Ecto neural progenitor cell (in vitro differentiated cells): ENCODE measurements at regions not wholly inside any gene's neighbourhood (a gene's known extent, or its start where the extent isn't known, plus 50 kb on each side); places are given as distances from the start of the nearest gene placed in this dataset.

Experiments
- DNase-seq: peaks from one replicate; pipeline ENCODE4 v3.0.0-alpha.2; 2018; ENCODE audit warnings: low spot score

GRCh38 chr15:37260255-37260654 lies 159.9 kb upstream of the MEIS2 start:
- DNase-seq, result no peak

- DNase-seq, result no peak
These were observed 161.3 kb upstream of the MEIS2 start for GRCh38 chr15:37261685-37262084.

GRCh38 chr15:37262922-37263608 lies 162.7 kb upstream of the MEIS2 start:
- DNase-seq, result no peak

GRCh38 chr15:37289109-37289765 lies 188.9 kb upstream of the MEIS2 start:
- peak; percentile 43 for DNase-seq

GRCh38 chr15:37291920-37292319 lies 191.6 kb upstream of the MEIS2 start:
- no peak for DNase-seq

GRCh38 chr15:37298271-37298670 lies 197.9 kb upstream of the MEIS2 start:
- DNase-seq, result no peak

- no peak for DNase-seq
These were observed 239.1 kb upstream of the MEIS2 start for GRCh38 chr15:37339437-37339836.

- no peak for DNase-seq
These were observed 239.5 kb upstream of the MEIS2 start for GRCh38 chr15:37339856-37340255.

- no peak for DNase-seq
These were observed 240.1 kb upstream of the MEIS2 start for GRCh38 chr15:37340438-37340837.

GRCh38 chr15:37359101-37359892 lies 258.9 kb upstream of the MEIS2 start:
- DNase-seq, result no peak

- no peak for DNase-seq
These were observed 259.5 kb upstream of the MEIS2 start for GRCh38 chr15:37359893-37360290.

GRCh38 chr15:37360724-37361123 lies 260.4 kb upstream of the MEIS2 start:
- no peak for DNase-seq

- no peak for DNase-seq
These were observed 261.3 kb upstream of the MEIS2 start for GRCh38 chr15:37361621-37362020.

GRCh38 chr15:37362414-37362813 lies 262.1 kb upstream of the MEIS2 start:
- no peak for DNase-seq

- no peak for DNase-seq
These were observed 268.6 kb upstream of the MEIS2 start for GRCh38 chr15:37368961-37369360.

GRCh38 chr15:37370941-37371340 lies 270.6 kb upstream of the MEIS2 start:
- DNase-seq, result no peak

GRCh38 chr15:37372064-37372463 lies 271.7 kb upstream of the MEIS2 start:
- no peak for DNase-seq

GRCh38 chr15:37375519-37375918 lies 275.2 kb upstream of the MEIS2 start:
- DNase-seq, result peak; percentile 45

GRCh38 chr15:37377428-37377827 lies 277.1 kb upstream of the MEIS2 start:
- DNase-seq, result no peak

- DNase-seq, result no peak
These were observed 294.2 kb upstream of the MEIS2 start for GRCh38 chr15:37394402-37395099.

- DNase-seq, result no peak
These were observed 294.7 kb upstream of the MEIS2 start for GRCh38 chr15:37395100-37395468.

- DNase-seq, result no peak
These were observed 297.1 kb upstream of the MEIS2 start for GRCh38 chr15:37397266-37398022.
